GM18511 (cell line): ENCODE measurements at regions not wholly inside any gene's neighbourhood (a gene's known extent, or its start where the extent isn't known, plus 50 kb on each side); places are given as distances from the start of the nearest gene placed in this dataset.
"Not testable (repeated sequence)": the region's sequence is repeated elsewhere in the genome, so short reads cannot be mapped to it uniquely, and the experiment has no call there.

ENCODE experiments used
- ATAC-seq: cut with Tn5 transposase; IDR thresholded peaks from one replicate; pipeline ENCODE4 v1.9.1; 2021; ENCODE audit warnings: mild to moderate bottlenecking, moderate library complexity; ENCODE audit not compliant: unreplicated experiment

- no peak for ATAC-seq
Observed at GRCh38 chr12:105862163-105862821, 276.5 kb downstream of the NUAK1 start.

- no peak for ATAC-seq
Observed at GRCh38 chr12:105864316-105864715, 274.4 kb downstream of the NUAK1 start.

- no peak for ATAC-seq
Observed at GRCh38 chr12:105864901-105865300, 273.9 kb downstream of the NUAK1 start.

GRCh38 chr12:105865886-105866285 is 272.9 kb downstream of the NUAK1 start:
- no peak for ATAC-seq

GRCh38 chr12:105874121-105874520 is 264.6 kb downstream of the NUAK1 start:
- ATAC-seq: no peak

GRCh38 chr12:105876396-105876927 is 262.3 kb downstream of the NUAK1 start:
- ATAC-seq: no peak

GRCh38 chr12:105878964-105879363 is 259.8 kb downstream of the NUAK1 start:
- ATAC-seq: no peak

GRCh38 chr12:105880824-105881388 is 257.8 kb downstream of the NUAK1 start:
- ATAC-seq: no peak

GRCh38 chr12:105882404-105882803 is 256.4 kb downstream of the NUAK1 start:
- ATAC-seq: no peak

GRCh38 chr12:105887131-105887530 is 251.6 kb downstream of the NUAK1 start:
- ATAC-seq: no peak

GRCh38 chr12:105888696-105889095 is 250.1 kb downstream of the NUAK1 start:
- ATAC-seq: no peak

- no peak for ATAC-seq
Observed at GRCh38 chr12:105892362-105892910, 246.3 kb downstream of the NUAK1 start.

- not testable (repeated sequence) for ATAC-seq
Observed at GRCh38 chr12:105895197-105895832, 243.4 kb downstream of the NUAK1 start.

GRCh38 chr12:105897311-105897725 is 241.4 kb downstream of the NUAK1 start:
- ATAC-seq: no peak

GRCh38 chr12:105898271-105898670 is 240.5 kb downstream of the NUAK1 start:
- ATAC-seq: not testable (repeated sequence)

GRCh38 chr12:105899589-105899988 is 239.2 kb downstream of the NUAK1 start:
- ATAC-seq: no peak

- no peak for ATAC-seq
Observed at GRCh38 chr12:105906561-105906960, 232.2 kb downstream of the NUAK1 start.

- ATAC-seq: no peak
Observed at GRCh38 chr12:105907982-105908381, 230.8 kb downstream of the NUAK1 start.

GRCh38 chr12:105910030-105910429 is 228.7 kb downstream of the NUAK1 start:
- ATAC-seq: no peak

- ATAC-seq: no peak
Observed at GRCh38 chr12:105911966-105912365, 226.8 kb downstream of the NUAK1 start.

GRCh38 chr12:105912882-105913678 is 225.7 kb downstream of the NUAK1 start:
- ATAC-seq: no peak
